ENCODE measurements at regions not wholly inside any gene's neighbourhood (a gene's known extent, or its start where the extent isn't known, plus 50 kb on each side); places are given as distances from the start of the nearest gene placed in this dataset.

- H3K9me3 ChIP-seq (ENCODE audit: control insufficient read depth in 2 of 3, insufficient read depth in 1 of 3, low read length in 3 of 3) = no peaks in the 10 kb centered on the region
- H3K4me1 ChIP-seq (ENCODE audit: control insufficient read depth in 2 of 3, insufficient read depth in 2 of 3, low read depth in 1 of 3, low read length in 3 of 3) = no peaks in the 10 kb centered on the region
- H3K4me3 ChIP-seq (ENCODE audit: low read length in 3 of 3) = no peak overlapping the region
- no peak overlapping the region for H3K27ac ChIP-seq (ENCODE audit: low read depth in 2 of 2, low read length in 2 of 2)
- intact Hi-C loops (cut with DNase I) = no loop called here
- FAIRE-seq (no peak), DNase-seq (no peak)
- H3K36me3 ChIP-seq (ENCODE audit: control insufficient read depth in 2 of 3, insufficient read depth in 3 of 3, low read length in 3 of 3) = no peaks in the 10 kb centered on the region
- H3K9ac ChIP-seq (ENCODE audit: low read length in 3 of 3) = no peak overlapping the region
- no peaks in the 10 kb centered on the region for H3K27me3 ChIP-seq (ENCODE audit: control insufficient read depth, insufficient read depth, low read length)
- TF ChIP-seq, protein P1, sequence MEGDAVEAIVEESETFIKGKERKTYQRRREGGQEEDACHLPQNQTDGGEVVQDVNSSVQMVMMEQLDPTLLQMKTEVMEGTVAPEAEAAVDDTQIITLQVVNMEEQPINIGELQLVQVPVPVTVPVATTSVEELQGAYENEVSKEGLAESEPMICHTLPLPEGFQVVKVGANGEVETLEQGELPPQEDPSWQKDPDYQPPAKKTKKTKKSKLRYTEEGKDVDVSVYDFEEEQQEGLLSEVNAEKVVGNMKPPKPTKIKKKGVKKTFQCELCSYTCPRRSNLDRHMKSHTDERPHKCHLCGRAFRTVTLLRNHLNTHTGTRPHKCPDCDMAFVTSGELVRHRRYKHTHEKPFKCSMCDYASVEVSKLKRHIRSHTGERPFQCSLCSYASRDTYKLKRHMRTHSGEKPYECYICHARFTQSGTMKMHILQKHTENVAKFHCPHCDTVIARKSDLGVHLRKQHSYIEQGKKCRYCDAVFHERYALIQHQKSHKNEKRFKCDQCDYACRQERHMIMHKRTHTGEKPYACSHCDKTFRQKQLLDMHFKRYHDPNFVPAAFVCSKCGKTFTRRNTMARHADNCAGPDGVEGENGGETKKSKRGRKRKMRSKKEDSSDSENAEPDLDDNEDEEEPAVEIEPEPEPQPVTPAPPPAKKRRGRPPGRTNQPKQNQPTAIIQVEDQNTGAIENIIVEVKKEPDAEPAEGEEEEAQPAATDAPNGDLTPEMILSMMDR (IDR thresholded peaks at IDR 0.05; ENCODE audit: borderline replicate concordance, extremely low read depth, insufficient read depth) = no peak
Measured at GRCh38 chr14:97730706-97731105, 933.5 kb downstream of the VRK1 start.

GRCh38 chr14:97731800-97732199 lies 934.6 kb downstream of the VRK1 start:
- H3K27ac ChIP-seq (ENCODE audit: low read depth in 2 of 2, low read length in 2 of 2) = no peak overlapping the region
- no peak overlapping the region for H3K9ac ChIP-seq (ENCODE audit: low read length in 3 of 3)
- no peaks in the 10 kb centered on the region for H3K36me3 ChIP-seq (ENCODE audit: control insufficient read depth in 2 of 3, insufficient read depth in 3 of 3, low read length in 3 of 3)
- FAIRE-seq (no peak), DNase-seq (no peak)
- H3K27me3 ChIP-seq (ENCODE audit: control insufficient read depth, insufficient read depth, low read length) = no peaks in the 10 kb centered on the region
- H3K4me1 ChIP-seq (ENCODE audit: control insufficient read depth in 2 of 3, insufficient read depth in 2 of 3, low read depth in 1 of 3, low read length in 3 of 3) = no peaks in the 10 kb centered on the region
- no peaks in the 10 kb centered on the region for H3K9me3 ChIP-seq (ENCODE audit: control insufficient read depth in 2 of 3, insufficient read depth in 1 of 3, low read length in 3 of 3)
- H3K4me3 ChIP-seq (ENCODE audit: low read length in 3 of 3) = no peak overlapping the region
- intact Hi-C loops (cut with DNase I) = no loop called here
- TF ChIP-seq, protein P1 (IDR thresholded peaks at IDR 0.05; ENCODE audit: borderline replicate concordance, extremely low read depth, insufficient read depth) = no peak

GRCh38 chr14:97747316-97747715 lies 950.1 kb downstream of the VRK1 start:
- intact Hi-C loops (cut with DNase I) = no loop called here
- H3K9me3 ChIP-seq (ENCODE audit: control insufficient read depth in 2 of 3, insufficient read depth in 1 of 3, low read length in 3 of 3) = no peaks in the 10 kb centered on the region
- H3K27me3 ChIP-seq (ENCODE audit: control insufficient read depth, insufficient read depth, low read length) = no peaks in the 10 kb centered on the region
- TF ChIP-seq, protein P1 (IDR thresholded peaks at IDR 0.05; ENCODE audit: borderline replicate concordance, extremely low read depth, insufficient read depth) = no peak
- no peaks in the 10 kb centered on the region for H3K4me1 ChIP-seq (ENCODE audit: control insufficient read depth in 2 of 3, insufficient read depth in 2 of 3, low read depth in 1 of 3, low read length in 3 of 3)
- no peak overlapping the region for H3K9ac ChIP-seq (ENCODE audit: low read length in 3 of 3)
- no peak overlapping the region for H3K27ac ChIP-seq (ENCODE audit: low read depth in 2 of 2, low read length in 2 of 2)
- no peak overlapping the region for H3K4me3 ChIP-seq (ENCODE audit: low read length in 3 of 3)
- FAIRE-seq (no peak), DNase-seq (no peak)
- no peaks in the 10 kb centered on the region for H3K36me3 ChIP-seq (ENCODE audit: control insufficient read depth in 2 of 3, insufficient read depth in 3 of 3, low read length in 3 of 3)

- Histone ChIP-seq H3K4me3 (ENCODE audit: low read length in 3 of 3) (no peak overlapping the region), H3K9ac (ENCODE audit: low read length in 3 of 3) (no peak overlapping the region), H3K27me3 (ENCODE audit: control insufficient read depth, insufficient read depth, low read length) (no peaks in the 10 kb centered on the region), H3K9me3 (ENCODE audit: control insufficient read depth in 2 of 3, insufficient read depth in 1 of 3, low read length in 3 of 3) (no peaks in the 10 kb centered on the region), H3K27ac (ENCODE audit: low read depth in 2 of 2, low read length in 2 of 2) (no peak overlapping the region), H3K36me3 (ENCODE audit: control insufficient read depth in 2 of 3, insufficient read depth in 3 of 3, low read length in 3 of 3) (no peaks in the 10 kb centered on the region), H3K4me1 (ENCODE audit: control insufficient read depth in 2 of 3, insufficient read depth in 2 of 3, low read depth in 1 of 3, low read length in 3 of 3) (no peaks in the 10 kb centered on the region)
- FAIRE-seq (no peak), DNase-seq (peak in 3 of 5 donors; percentile 26 to 59 (median 54))
- intact Hi-C loops (cut with DNase I) = no loop called here
- TF ChIP-seq, protein P1 (IDR thresholded peaks at IDR 0.05; ENCODE audit: borderline replicate concordance, extremely low read depth, insufficient read depth) = no peak
Measured at GRCh38 chr14:97748616-97749015, 951.4 kb downstream of the VRK1 start.

Measured in kidney (tissue), 13 donors.